Inflammatory macrophage (primary cell): ENCODE measurements at regions not wholly inside any gene's neighbourhood (a gene's known extent, or its start where the extent isn't known, plus 50 kb on each side); places are given as distances from the start of the nearest gene placed in this dataset.
"Not testable (repeated sequence)": the region's sequence is repeated elsewhere in the genome, so short reads cannot be mapped to it uniquely, and the experiment has no call there.

Source experiments
- DNase-seq, 2 donors: peaks; one replicate each; pipeline ENCODE4 v3.0.0-alpha.2; 2020 to 2022

- no peak for DNase-seq
Observed at GRCh38 chr2:221997100-221997499, 301.7 kb downstream of the PAX3 start.

- no peak for DNase-seq
Observed at GRCh38 chr2:221994926-221995325, 303.9 kb downstream of the PAX3 start.

DNA sequence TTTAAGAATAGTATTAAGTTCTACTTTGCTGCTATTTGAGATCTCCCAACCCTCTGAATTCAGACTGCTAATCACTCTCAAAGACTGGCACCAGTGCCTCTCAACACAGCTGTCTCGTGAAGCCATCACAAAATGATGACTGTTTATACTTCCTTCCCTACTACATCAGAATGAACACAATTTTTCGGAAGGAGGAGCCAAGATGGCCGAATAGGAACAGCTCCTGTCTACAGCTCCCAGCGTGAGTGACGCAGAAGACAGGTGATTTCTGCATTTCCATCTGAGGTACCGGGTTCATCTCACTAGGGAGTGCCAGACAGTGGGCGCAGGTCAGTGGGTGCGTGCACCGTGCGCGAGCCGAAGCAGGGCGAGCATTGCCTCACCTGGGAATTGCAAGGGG lies 314.4 kb downstream of the PAX3 start:
- DNase-seq = not testable (repeated sequence)

DNA sequence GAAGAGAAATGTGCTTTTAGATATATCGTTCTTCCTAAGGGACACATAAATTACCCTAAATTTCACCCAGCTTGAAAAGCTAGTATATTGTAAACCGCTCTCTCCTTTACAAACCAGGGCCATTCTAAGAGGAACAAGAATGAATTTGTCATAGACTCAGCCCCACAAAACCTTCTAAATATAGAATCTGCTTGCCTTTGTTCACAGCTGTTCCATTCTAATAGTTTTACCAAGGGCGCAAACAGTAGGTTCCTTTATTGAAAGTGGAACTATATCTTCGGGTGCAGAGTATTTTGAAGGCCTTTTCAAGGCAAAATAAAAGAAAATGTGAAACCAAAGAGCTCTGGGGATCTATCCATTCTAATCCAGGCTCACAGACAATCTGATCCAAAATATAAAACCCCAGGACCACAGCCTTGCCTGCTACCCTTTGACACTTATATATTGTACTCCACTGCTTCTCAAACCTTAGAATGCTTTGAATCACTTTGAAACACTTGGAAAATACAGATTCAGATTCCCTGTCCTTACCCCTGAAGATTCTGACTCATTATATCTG lies 316.8 kb downstream of the PAX3 start:
- DNase-seq = no peak

GRCh38 chr2:221975151-221975550 lies 323.6 kb downstream of the PAX3 start:
- no peak for DNase-seq

DNA sequence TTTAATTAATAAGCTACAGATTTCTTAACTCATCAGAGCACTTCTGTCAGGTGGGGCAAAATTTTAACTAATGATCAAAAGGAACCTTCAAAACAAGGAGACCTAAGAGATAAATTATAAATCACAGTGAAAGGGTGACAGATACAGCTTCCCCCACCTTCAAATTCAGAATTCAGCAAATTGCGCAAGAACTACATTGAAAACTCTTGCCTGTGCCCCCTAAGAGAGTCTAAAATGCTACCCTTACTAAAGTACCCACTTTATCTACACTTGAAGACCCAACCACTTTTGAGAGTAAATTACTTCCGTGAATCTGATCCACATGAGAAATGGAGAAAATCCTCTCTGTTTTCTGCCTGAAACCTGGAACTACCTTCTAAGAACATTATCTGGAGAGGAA lies 324.9 kb downstream of the PAX3 start:
- no peak for DNase-seq

DNA sequence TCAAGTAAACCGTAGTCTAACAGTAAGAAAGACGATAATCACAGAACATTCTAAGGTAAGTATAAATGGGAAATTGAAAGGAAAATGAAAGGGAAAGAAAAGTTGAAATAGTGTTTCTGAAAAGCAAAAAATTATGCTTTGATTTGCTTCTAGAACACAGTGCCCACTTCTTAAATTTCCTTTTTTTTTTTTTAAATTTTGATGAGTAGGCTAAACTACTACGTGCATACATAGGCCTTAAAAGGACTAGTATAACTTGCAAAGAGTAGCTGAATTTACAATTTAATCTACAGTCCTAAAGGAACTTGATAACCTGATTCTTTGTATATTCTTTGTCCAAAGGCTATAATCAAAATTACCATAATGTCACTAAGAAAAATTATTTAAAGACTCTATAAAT lies 325.3 kb downstream of the PAX3 start:
- no peak for DNase-seq

DNA sequence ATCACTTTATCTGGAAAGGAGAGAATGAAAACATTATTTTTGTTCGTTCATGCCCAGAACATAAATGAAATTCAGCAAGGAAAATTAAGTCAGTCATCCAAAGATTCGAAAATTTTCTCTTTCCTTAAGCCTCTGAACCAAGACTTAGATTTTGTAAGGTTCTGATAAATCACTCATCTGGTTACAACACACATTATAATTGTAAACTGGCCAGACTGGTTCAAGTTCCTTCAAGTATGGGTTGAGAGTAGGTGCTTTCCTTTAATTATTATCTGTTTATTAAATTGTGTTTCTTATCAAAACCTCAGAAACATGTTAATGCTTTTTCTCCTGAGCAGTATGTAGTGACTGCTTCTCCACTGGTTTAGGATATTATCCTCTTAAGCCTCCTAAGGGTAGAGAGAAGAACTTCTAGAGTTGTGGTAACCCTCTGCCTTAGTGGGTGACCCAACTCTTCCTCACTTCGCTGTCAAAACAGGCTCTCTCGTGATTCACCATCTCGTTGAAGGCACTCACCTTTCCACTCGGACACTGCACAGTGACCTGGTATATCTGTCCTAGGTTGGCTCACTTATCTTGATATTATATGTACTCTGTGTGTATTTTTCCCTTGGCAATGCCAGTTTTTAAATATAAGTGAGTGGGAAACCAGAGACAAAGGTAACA lies 325.9 kb downstream of the PAX3 start:
- no peak for DNase-seq

- DNase-seq = no peak
Observed at GRCh38 chr2:221970389-221970788, 328.4 kb downstream of the PAX3 start.

- DNase-seq = no peak
Observed at GRCh38 chr2:221969830-221970144, 329.0 kb downstream of the PAX3 start.

DNA sequence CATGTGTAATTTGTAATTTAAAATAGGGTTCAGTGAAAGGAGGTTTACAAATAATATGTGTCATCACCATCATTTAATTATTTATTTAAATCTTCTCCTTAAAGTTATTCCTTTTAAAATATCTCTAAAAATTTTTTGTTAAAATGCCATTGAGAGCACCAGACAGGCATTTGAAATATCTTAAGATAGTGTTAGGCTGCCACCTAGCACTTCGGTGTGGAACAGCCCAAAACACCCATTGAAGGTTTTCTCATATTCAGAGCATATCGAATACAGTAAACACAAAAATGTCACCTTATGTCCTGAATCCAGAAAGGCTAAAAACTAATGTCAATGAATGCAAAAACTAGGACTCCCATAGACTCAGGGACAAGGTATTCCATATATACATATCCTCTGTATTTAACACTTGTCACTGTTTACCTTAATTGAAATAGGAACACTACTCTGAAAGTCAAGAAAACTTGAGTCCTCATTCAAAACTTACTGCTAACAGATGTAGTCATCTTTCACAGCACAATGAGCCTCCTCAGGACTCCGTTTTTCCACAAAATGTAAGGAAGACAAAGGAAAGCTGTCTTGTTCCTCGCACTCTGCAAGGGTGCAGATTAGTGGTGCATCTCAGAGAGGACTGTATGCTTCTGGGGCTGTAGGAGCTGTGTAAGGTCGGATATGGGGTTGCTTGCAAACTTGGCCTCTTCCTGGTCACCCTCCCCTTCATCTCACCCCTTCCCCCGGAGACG lies 329.5 kb downstream of the PAX3 start:
- no peak for DNase-seq

DNA sequence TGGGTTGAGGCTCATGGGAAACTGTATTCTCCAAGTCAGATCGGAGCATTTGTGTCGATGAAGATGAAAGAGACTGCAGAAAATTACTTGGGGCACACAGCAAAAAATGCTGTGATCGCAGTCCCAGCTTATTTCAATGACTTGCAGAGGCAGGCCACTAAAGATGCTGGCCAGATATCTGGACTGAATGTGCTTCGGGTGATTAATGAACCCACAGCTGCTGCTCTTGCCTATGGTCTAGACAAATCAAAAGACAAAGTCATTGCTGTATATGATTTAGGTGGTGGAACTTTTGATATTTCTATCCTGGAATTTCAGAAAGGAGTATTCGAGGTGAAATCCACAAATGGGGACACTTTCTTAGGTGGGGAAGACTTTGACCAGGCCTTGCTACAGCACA lies 336.6 kb downstream of the PAX3 start:
- DNase-seq = no peak

DNA sequence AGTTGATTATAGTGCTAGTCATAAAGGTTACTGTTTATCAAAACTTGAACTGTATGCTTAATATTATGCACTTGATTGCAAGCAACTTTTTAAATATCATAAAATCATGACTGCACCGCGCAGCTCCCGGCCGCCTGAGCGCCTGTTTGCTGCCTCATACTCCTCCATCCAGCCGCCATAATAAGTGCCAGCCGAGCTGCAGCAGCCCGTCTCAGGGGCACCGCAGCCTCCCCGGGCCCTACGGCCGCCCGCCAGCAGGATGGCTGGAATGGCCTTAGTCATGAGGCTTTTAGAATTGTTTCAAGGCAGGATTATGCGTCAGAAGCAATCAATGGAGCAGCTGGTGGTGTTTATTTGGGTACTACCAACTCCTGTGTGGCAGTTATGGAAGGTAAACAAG lies 337.2 kb downstream of the PAX3 start:
- DNase-seq = no peak

DNA sequence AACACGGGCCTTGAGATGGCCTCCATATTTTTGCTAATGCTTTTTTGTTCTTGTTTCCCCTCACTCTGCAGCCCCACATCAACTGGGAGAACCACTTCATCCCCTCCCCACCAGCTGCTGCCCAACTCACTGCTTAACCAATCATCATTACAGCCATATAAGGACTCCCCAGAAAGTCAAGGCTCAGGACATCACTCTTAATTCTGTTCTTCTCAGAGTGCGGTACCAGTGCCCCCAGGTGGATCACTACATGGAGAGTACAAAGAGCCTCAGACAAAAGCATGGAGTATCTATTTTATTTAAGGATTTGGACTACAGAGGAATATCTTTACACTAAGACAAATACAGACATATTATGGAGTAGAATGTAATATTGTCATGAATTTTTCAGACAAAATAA lies 340.6 kb downstream of the PAX3 start:
- no peak for DNase-seq

GRCh38 chr2:221948076-221948475 lies 350.7 kb downstream of the PAX3 start:
- no peak for DNase-seq

DNA sequence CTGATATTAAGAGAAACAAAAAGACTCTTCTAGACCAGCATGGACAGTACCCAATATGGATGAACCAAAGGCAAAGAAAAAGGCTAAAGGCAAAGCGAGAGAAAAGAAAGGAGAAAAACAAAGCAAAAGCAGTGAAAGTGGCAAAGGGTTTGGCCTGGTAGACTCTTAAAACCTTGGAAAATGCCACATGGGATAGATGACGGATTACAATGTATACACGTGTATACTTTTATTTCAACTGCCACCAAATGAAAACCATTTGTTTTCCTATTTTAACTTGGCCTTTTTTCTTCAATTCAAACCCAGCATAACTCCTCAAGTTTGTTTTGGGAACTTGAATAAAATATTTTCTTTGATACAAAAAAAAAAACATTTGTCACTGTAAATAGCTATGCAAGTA lies 354.3 kb downstream of the PAX3 start:
- DNase-seq = not testable (repeated sequence)

DNA sequence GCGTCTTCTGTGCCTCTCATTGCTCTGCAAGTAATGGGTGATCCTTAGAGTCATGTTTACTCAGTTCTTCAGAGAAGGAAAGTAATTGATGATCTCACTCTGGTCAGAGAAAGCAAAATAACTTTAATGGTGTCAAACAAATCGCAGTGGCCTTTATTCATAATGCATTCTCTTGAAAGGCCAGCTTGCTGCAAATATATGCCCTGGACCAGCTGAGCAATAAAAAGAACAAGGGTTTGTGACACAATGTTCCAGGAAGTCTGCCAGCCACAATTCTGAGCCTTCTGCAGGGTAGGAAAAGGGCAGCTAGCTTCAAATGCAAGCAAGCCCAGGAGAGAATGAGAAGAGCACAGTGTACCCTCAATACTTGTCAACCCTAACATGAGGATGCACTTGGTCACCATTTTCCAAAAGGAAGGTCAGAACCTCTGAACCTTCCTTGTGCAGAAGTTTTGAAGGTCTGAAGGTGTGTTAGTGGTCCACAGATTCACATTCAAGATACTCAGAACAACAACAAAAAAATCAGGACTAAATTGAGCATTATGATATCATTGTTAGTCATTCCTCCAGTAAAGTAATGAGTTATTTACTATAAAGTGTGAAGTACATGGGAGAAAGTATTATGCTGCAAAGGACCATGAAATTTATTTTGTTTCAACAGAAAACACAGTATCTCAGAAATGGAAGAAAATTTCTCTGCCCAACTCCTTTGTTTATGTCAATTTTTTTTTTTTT lies 355.6 kb downstream of the PAX3 start:
- no peak for DNase-seq

- DNase-seq = no peak
Observed at GRCh38 chr2:221931251-221931991, 359.3 kb upstream of the EPHA4 start.

DNA sequence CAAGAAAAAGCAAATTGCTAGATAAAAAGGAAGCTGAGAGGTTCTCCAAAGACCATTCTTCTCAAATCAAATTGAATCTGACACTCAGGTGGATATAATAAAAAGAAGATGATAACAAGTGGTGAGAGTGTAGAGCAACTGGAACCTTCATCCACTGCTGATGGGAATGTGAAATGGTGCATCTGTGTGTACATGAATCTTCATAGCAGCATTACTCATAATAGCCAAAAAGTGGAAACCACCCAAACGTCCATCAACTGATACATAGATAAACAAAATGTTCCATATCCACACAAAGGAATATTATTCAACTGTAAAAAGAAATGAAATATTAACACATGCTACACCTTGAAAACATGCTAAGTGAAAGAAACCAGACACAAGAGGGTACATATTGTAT lies 357.2 kb upstream of the EPHA4 start:
- DNase-seq = no peak

- no peak for DNase-seq
Observed at GRCh38 chr2:221926327-221926726, 354.2 kb upstream of the EPHA4 start.

GRCh38 chr2:221924576-221924975 lies 352.5 kb upstream of the EPHA4 start:
- no peak for DNase-seq

GRCh38 chr2:221915926-221916325 lies 343.8 kb upstream of the EPHA4 start:
- no peak for DNase-seq

DNA sequence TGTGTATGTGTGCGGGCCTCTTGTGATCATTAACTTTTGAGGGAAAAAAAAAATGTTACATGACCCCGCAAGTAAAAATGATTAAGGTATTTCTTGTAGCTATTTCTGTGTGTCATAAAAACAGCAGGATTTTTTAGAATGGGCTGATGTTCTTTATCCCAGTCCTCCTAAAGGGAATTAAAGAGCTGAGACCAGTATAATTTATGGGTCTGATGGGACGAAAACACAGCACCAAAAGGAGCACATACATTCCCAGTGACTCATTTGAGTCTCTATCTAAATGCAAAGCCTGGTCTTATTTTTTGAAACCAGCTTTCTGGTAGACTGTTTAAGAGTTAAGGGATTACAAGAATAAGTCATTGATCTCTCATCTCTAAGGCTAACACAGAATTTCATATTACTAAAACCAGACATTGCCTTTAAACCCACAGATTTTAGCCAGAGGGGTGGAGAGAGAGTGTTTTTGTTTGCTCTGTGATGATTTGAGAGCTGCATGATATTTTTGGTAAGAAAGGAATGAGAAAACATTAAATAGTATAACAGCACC lies 342.3 kb upstream of the EPHA4 start:
- DNase-seq = no peak
